A549 (cell line): ENCODE measurements at regions not wholly inside any gene's neighbourhood (a gene's known extent, or its start where the extent isn't known, plus 50 kb on each side); places are given as distances from the start of the nearest gene placed in this dataset.

Experiments used
- CTCF ChIP-seq: fragments of >200 bp; sonication (Bioruptor Twin); formaldehyde crosslinking; IDR thresholded peaks from 3 replicates; pipeline ENCODE4 v1.5.1; 2016
- NPAS2 ChIP-seq: fragments of 250-450 bp; sonication (Bioruptor Pico); IDR thresholded peaks from 2 replicates; pipeline ENCODE4 v1.8.0; 2022; ENCODE audit warnings: mild to moderate bottlenecking, moderate library complexity, borderline replicate concordance
- RAD21 ChIP-seq, 2 experiments: fragments of >200 bp in 1 of 2; sonication (Bioruptor Twin) in 1 of 2; formaldehyde crosslinking in 1 of 2; IDR thresholded peaks in 1 of 2; conservative IDR thresholded peaks in 1 of 2; 2 replicates in 1 of 2; 3 replicates in 1 of 2; pipeline ENCODE4 v1.6.1; 2012 to 2018; ENCODE audit warnings: inconsistent platforms in 1 of 2
- REST ChIP-seq: fragments of 200-600 bp; sonication (generic); IDR thresholded peaks from 2 replicates; pipeline ENCODE4 v1.6.1; 2016; ENCODE audit warnings: antibody characterized with exemption, mild to moderate bottlenecking, moderate library complexity
- SMC3 ChIP-seq: fragments of >200 bp; sonication (Bioruptor Twin); formaldehyde crosslinking; IDR thresholded peaks from 3 replicates; pipeline ENCODE4 v1.6.1; 2018; ENCODE audit warnings: inconsistent platforms

GRCh38 chr14:98707522-98707921 is 564.5 kb downstream of the BCL11B start:
- TF ChIP-seq REST, result no peak
- no peak for TF ChIP-seq CTCF
- no peak for TF ChIP-seq RAD21 (conservative IDR thresholded peaks at IDR 0.05 in 1 of 2, IDR thresholded peaks at IDR 0.05 in 1 of 2)
- no peak for TF ChIP-seq SMC3
- TF ChIP-seq NPAS2, result no peak
